WI38 (cell line): ENCODE measurements at regions not wholly inside any gene's neighbourhood (a gene's known extent, or its start where the extent isn't known, plus 50 kb on each side); places are given as distances from the start of the nearest gene placed in this dataset.
"Not testable (repeated sequence)": the region's sequence is repeated elsewhere in the genome, so short reads cannot be mapped to it uniquely, and the experiment has no call there.

Source experiments
- H3K4me3 ChIP-seq: 2 replicates; pipeline ENCODE4 v1.5.1; 2011; ENCODE audit warnings: low read depth, mild to moderate bottlenecking, control low read depth, low read length
- TF ChIP-seq, protein P1 (sequence below): IDR thresholded peaks from 2 replicates; pipeline ENCODE4 v1.5.1; 2012; ENCODE audit warnings: low read depth, mild to moderate bottlenecking, control low read depth, low read length

DNA sequence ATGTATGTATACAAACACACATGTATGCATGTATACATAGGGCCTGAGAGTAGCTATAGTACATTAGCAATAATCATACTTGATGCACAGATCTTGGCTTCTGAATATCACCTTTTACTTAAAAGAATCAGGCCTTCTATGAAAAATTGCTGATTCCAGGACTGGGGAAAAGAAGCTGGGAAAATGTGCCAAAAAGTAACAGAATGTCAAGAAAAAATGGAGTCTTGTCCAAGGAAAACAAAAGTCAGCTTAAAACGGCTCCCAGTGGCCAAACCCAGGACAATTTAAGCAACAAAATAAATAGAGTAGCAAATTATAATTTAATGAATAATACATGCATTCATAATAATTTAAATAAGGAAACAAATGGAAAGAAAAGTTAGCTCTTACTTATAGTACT lies 2104.9 kb downstream of the PCDH9 start:
- no peak overlapping the region for H3K4me3 ChIP-seq
- TF ChIP-seq, protein P1, sequence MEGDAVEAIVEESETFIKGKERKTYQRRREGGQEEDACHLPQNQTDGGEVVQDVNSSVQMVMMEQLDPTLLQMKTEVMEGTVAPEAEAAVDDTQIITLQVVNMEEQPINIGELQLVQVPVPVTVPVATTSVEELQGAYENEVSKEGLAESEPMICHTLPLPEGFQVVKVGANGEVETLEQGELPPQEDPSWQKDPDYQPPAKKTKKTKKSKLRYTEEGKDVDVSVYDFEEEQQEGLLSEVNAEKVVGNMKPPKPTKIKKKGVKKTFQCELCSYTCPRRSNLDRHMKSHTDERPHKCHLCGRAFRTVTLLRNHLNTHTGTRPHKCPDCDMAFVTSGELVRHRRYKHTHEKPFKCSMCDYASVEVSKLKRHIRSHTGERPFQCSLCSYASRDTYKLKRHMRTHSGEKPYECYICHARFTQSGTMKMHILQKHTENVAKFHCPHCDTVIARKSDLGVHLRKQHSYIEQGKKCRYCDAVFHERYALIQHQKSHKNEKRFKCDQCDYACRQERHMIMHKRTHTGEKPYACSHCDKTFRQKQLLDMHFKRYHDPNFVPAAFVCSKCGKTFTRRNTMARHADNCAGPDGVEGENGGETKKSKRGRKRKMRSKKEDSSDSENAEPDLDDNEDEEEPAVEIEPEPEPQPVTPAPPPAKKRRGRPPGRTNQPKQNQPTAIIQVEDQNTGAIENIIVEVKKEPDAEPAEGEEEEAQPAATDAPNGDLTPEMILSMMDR: no peak

DNA sequence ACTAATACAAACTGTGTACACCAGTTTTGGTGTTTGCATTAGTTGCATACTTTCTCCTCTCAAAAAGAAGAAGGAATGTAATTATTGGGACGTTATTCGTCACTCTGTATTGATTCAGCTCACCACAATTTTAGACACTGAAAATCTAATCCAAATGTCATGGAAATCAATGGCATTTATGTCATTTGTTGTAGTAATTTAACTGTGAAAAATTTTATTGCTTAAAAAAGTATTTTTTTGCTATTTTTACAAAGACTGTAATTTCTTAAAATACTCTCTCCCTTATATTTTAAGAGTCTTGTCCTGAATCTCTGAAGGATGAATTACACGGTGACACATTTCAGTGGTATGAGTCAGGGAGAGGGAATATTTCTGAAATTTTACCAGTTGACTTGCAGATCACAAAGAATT lies 2117.6 kb downstream of the PCDH9 start:
- TF ChIP-seq, protein P1: no peak

GRCh38 chr13:65112123-65112522 lies 2118.0 kb downstream of the PCDH9 start:
- no peak overlapping the region for H3K4me3 ChIP-seq
- TF ChIP-seq, protein P1: no peak

More for the DNA sequence above, 2117.6 kb downstream of the PCDH9 start:
- no peak overlapping the region for H3K4me3 ChIP-seq

DNA sequence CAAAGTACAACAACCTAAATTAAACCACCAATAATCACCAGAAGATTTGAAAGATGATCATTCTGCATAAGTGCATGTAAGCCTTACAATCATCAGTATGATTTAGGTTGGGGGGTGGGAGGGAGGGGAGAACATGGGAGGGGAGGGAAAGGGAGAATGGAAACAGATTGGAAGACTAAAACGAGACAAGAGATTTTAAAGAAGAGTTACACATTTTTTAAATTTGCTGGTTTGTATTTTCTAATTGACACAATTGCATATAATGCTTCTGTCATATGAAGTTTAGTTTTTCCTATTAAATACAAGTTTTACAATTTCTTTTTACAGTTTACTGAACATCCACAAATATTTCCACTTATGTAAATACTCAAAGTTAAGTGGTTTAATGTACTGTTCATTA lies 2118.9 kb downstream of the PCDH9 start:
- TF ChIP-seq, protein P1: no peak
- H3K4me3 ChIP-seq: no peak overlapping the region

DNA sequence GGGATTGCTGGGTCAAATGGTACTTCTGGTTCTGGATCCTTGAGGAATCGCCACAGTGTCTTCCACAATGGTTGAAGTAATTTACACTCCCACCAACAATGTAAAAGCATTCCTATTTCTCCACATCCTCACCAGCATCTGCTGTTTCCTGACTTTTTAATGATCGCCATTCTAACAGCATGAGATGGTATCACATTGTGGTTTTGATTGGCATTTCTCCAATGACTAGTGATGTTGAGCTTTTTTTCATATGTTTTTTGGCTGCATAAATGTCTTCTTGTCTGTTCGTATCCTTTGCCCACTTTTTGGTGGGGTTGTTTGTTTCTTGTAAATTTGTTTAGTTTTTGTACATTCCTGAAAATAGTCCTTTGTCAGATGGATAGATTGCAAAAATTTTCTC lies 2125.7 kb downstream of the PCDH9 start:
- not testable (repeated sequence) for H3K4me3 ChIP-seq

GRCh38 chr13:65103351-65103750 lies 2126.8 kb downstream of the PCDH9 start:
- TF ChIP-seq, protein P1: no peak
- no peak overlapping the region for H3K4me3 ChIP-seq

DNA sequence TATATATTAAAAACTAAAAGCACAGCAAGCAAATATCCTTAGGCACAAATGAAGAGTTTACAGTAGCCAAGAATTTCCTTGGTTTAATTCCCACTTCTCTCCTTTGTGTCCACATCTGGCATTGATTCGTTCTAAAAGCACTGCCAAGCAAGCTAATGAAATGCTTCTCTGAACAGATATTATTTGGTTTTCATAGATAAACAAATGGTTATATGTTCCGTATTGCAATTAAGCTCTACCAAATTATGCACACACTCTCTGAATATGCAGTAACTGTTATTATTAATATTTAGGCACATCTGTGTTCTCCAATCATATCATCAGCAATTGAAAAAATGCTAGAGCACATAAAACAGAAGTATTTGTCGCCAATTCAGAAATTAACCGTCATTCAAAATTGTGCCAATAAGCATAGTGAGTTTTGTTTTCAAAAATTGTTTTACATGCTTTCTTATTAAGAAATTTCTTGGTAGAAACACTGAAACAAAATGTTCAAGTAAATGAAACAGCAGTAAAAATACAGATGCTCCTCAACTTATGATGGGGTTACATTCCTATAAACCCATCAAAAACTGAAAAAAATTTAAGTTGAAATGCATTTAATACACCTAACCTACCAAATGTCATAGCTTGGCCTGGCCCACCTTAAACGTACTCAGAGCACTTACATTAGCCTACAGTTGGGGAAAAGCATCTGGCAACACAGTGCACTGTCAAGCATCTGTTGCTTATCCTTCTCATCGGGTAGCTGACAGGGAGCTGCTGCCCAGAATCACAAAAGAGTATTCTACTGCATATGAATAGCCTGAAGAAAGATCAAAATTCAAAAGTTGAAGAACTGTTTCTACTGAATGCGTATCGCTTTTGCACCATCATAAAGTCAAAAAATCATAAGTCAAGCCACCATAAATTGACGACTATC lies 2134.7 kb downstream of the PCDH9 start:
- no peak overlapping the region for H3K4me3 ChIP-seq
- TF ChIP-seq, protein P1: no peak
